Prostate gland (tissue), 2 donors: ENCODE measurements at regions not wholly inside any gene's neighbourhood (a gene's known extent, or its start where the extent isn't known, plus 50 kb on each side); places are given as distances from the start of the nearest gene placed in this dataset.

Source experiments
- DNase-seq: peaks from one replicate; pipeline ENCODE4 v3.0.0-alpha.2; 2019; ENCODE audit warnings: low spot score
- H3K27ac ChIP-seq, 2 donors: fragments of 200-600 bp; sonication (generic); 2 replicates each; pipeline ENCODE4 v1.5.1; 2017 to 2019
- H3K27me3 ChIP-seq: fragments of 200-600 bp; sonication (generic); replicated peaks from 2 replicates; pipeline ENCODE4 v1.5.1; 2019; ENCODE audit not compliant: insufficient read depth
- H3K36me3 ChIP-seq, 2 donors: fragments of 200-600 bp; sonication (generic); 1 replicate in 1 of 2; 2 replicates in 1 of 2; pipeline versions ENCODE4 v1.5.1 to v1.8.1; 2017 to 2019
- H3K4me1 ChIP-seq: fragments of 200-600 bp; sonication (generic); replicated peaks from 2 replicates; pipeline ENCODE4 v1.5.1; 2019
- H3K4me3 ChIP-seq, 2 donors: fragments of 200-600 bp; sonication (generic); 2 replicates each; pipeline ENCODE4 v1.5.1; 2017 to 2019
- H3K9me3 ChIP-seq: fragments of 200-600 bp; sonication (generic); 2 replicates; pipeline ENCODE4 v1.5.1; 2017
- POLR2A ChIP-seq: fragments of 450-650 bp; IDR thresholded peaks from one replicate; pipeline ENCODE4 v1.6.1; 2016; ENCODE audit warnings: antibody characterized with exemption, mild to moderate bottlenecking
- POLR2AphosphoS5 ChIP-seq: sonication (generic); formaldehyde crosslinking; IDR thresholded peaks from one replicate; pipeline ENCODE4 v1.6.1; 2017; ENCODE audit warnings: antibody characterized with exemption
- WGBS: methylation state at CpG from one replicate; pipeline ENCODE4 v1.1.5; 2018; 5-methylcytosine and 5-hydroxymethylcytosine counted together
- intact Hi-C: fragments of 100-400 bp; cut with DNase I; formaldehyde crosslinking; loops from one replicate; pipeline ENCODE4 v1.14.2; 2022
- TF ChIP-seq, protein P1 (sequence below), 4 experiments: fragments of 200-600 bp in 2 of 4; fragments of 450-650 bp in 2 of 4; sonication (generic) in 2 of 4; IDR thresholded peaks; 1 replicate in 3 of 4; 2 replicates in 1 of 4; pipeline ENCODE4 v1.5.1; 2016 to 2019; ENCODE audit warnings: antibody characterized with exemption in 4 of 4, mild to moderate bottlenecking in 2 of 4, moderate library complexity in 2 of 4

DNA sequence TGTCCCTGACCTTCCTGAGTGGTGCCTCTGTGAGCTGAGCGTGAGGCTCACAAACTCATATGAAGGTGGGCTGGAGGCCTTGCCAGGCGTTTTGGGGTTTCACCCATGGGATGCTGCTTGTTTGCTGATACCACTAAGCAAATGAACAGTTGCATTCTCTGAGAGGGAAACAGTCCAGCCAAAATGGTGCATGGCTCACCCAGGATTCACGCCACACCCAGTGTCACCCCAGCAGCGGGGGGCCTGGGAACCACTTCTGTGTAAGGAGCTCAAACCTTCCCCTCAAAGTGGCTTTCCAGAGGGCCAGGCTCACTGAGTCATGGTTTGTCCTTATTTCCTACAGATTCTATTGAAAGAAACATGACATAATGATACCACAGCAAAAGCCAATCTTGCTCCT is 928.1 kb downstream of the TBC1D22A start:
- intact Hi-C loops = no loop called here
- H3K36me3 ChIP-seq = no peaks in the 10 kb centered on the region
- no peaks in the 10 kb centered on the region for H3K4me1 ChIP-seq
- no peak overlapping the region for H3K4me3 ChIP-seq
- H3K27ac ChIP-seq = no peak overlapping the region
- TF ChIP-seq POLR2AphosphoS5 (no peak), POLR2A (no peak)
- TF ChIP-seq, protein P1, sequence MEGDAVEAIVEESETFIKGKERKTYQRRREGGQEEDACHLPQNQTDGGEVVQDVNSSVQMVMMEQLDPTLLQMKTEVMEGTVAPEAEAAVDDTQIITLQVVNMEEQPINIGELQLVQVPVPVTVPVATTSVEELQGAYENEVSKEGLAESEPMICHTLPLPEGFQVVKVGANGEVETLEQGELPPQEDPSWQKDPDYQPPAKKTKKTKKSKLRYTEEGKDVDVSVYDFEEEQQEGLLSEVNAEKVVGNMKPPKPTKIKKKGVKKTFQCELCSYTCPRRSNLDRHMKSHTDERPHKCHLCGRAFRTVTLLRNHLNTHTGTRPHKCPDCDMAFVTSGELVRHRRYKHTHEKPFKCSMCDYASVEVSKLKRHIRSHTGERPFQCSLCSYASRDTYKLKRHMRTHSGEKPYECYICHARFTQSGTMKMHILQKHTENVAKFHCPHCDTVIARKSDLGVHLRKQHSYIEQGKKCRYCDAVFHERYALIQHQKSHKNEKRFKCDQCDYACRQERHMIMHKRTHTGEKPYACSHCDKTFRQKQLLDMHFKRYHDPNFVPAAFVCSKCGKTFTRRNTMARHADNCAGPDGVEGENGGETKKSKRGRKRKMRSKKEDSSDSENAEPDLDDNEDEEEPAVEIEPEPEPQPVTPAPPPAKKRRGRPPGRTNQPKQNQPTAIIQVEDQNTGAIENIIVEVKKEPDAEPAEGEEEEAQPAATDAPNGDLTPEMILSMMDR (IDR thresholded peaks at IDR 0.05) = no peak
- no peaks in the 10 kb centered on the region for H3K9me3 ChIP-seq
- 96% methylated on average over 4 of the region's 4 CpGs for WGBS
- DNase-seq = no peak
- no peaks in the 10 kb centered on the region for H3K27me3 ChIP-seq

DNA sequence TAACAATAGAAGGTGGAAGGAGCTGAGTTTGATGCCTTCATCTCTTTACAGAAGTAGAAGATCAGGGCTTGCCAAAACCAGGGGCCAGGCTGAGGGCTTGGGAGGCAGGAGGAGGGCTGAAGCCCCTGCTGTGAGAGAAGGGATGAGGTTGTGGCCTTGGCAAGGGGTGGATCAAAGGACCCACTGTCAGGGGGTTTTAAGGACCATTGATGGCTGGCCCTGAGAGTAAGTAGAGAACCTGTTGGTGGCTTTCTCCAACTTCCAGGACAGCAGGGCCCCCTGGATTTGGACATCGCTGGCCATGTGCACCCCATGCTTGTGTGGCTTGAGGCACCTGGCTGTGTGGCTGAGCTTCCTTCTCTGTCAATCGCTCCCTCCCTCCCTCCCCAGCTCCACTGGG is 927.7 kb downstream of the TBC1D22A start:
- H3K36me3 ChIP-seq = no peaks in the 10 kb centered on the region
- H3K9me3 ChIP-seq = no peaks in the 10 kb centered on the region
- no peak overlapping the region for H3K4me3 ChIP-seq
- TF ChIP-seq, protein P1 (IDR thresholded peaks at IDR 0.05) = no peak
- TF ChIP-seq POLR2A (no peak), POLR2AphosphoS5 (no peak)
- no peak for DNase-seq
- H3K27ac ChIP-seq = no peak overlapping the region
- intact Hi-C loops = no loop called here
- 95% methylated on average over 2 of the region's 2 CpGs for WGBS
- no peaks in the 10 kb centered on the region for H3K27me3 ChIP-seq
- H3K4me1 ChIP-seq = no peaks in the 10 kb centered on the region

DNA sequence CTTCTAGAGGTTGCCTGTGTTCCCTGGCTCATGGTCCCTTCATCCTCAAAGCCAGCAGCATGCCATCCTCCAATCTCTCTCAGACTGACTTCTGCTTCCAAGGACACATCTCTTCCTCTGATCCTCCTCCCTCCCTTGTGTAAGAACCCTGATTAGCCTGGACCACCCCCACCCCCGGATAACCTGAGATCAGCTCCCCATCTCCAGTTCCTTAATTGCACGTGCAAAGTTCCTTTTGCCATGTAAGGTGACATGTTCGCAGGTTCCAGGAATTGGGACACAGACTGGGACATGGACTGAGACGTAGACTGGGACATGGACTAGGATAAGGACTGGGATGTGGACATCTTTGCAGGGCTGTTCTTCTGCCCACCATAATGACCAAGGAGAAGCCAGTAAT is 925.3 kb downstream of the TBC1D22A start:
- Histone ChIP-seq H3K27me3 (no peaks in the 10 kb centered on the region), H3K36me3 (no peaks in the 10 kb centered on the region), H3K4me1 (no peaks in the 10 kb centered on the region), H3K9me3 (no peaks in the 10 kb centered on the region), H3K4me3 (no peak overlapping the region), H3K27ac (no peak overlapping the region)
- WGBS = 95% methylated on average over 4 of the region's 4 CpGs
- no peak for TF ChIP-seq POLR2A
- TF ChIP-seq, protein P1 (IDR thresholded peaks at IDR 0.05) = no peak
- TF ChIP-seq POLR2AphosphoS5 = no peak
- intact Hi-C loops = no loop called here
- DNase-seq = no peak

DNA sequence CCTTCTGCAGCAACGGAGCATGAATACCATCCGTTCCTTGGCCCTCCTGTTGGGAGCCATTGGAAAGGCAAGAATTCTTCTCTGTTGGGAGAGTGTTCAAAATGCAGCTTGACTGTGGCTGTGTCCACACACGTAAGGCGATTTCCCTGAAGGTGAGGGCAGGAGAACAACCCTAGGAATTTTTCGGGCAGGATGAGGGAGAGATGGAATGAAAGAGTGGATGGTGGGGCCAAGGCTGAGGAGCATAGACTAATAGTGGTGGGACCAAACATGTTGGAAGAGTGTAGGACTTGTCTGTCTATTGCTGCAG is 924.9 kb downstream of the TBC1D22A start:
- intact Hi-C loops = no loop called here
- H3K27ac ChIP-seq = no peak overlapping the region

DNA sequence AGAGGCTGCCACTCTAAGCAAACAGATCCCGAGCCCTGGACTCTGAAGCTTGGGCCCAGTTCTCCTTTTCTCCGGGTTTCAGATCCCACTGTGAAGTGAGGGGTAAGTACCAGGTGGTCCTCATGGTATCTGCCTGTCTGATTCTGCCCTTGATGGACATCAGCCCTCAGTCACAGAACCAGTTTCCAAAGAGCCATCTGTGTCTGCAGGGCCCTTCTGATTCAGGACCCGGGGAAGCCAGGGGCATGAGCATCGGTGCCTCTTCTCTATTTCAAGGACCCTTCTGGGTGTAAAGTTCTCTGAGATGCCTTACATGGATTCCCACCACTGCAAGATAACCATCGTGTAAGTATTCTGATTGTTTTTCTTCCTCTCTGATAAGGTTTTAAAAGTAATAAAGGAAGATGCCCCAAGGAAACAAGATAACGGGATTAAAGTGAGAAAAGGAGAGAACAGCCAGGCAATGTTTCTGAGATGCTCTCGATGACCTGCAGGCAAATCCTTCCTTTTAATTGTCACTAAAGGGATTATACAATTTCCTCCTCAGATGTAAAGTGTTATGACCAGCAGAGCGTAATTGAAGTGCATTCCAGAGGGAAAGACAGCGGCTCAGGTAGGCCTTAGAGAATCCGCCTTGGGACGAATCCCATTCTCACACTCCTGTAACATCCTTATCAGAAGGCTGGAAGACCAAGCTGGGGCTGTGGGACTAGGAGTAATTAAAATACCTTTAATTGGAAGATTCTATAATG is 924.3 kb downstream of the TBC1D22A start:
- Histone ChIP-seq H3K27me3 (no peaks in the 10 kb centered on the region), H3K4me1 (no peaks in the 10 kb centered on the region), H3K4me3 (no peak overlapping the region), H3K36me3 (no peaks in the 10 kb centered on the region), H3K9me3 (no peaks in the 10 kb centered on the region), H3K27ac (no peak overlapping the region)
- intact Hi-C loops = no loop called here
- 56% methylated on average over 11 of the region's 11 CpGs for WGBS
- DNase-seq = no peak
- no peak for TF ChIP-seq POLR2A
- TF ChIP-seq, protein P1 (IDR thresholded peaks at IDR 0.05) = no peak
- no peak for TF ChIP-seq POLR2AphosphoS5

More for the DNA sequence above, 924.9 kb downstream of the TBC1D22A start:
- Histone ChIP-seq H3K9me3 (no peaks in the 10 kb centered on the region), H3K4me1 (no peaks in the 10 kb centered on the region), H3K27me3 (no peaks in the 10 kb centered on the region), H3K4me3 (no peak overlapping the region), H3K36me3 (no peaks in the 10 kb centered on the region)
- no peak for DNase-seq
- TF ChIP-seq POLR2A (no peak), POLR2AphosphoS5 (no peak)
- TF ChIP-seq, protein P1 (IDR thresholded peaks at IDR 0.05) = no peak
- WGBS = 87% methylated on average over 5 of the region's 5 CpGs
